ENCODE measurements at regions not wholly inside any gene's neighbourhood (a gene's known extent, or its start where the extent isn't known, plus 50 kb on each side); places are given as distances from the start of the nearest gene placed in this dataset.

- Histone ChIP-seq H3K36me3 (ENCODE audit: control insufficient read depth in 2 of 2, insufficient read depth in 2 of 2, low read length in 2 of 2) (no peaks in the 10 kb centered on the region), H3K27me3 (ENCODE audit: control insufficient read depth in 1 of 2, insufficient read depth in 2 of 2, low read length in 2 of 2) (no peaks in the 10 kb centered on the region), H3K4me1 (ENCODE audit: control insufficient read depth, insufficient read depth, low read length) (peaks cover 11% of the 10 kb centered on the region), H3K27ac (ENCODE audit: low read length) (no peak overlapping the region), H3K4me3 (ENCODE audit: low read length in 2 of 2) (no peak overlapping the region), H3K9me3 (ENCODE audit: control insufficient read depth in 2 of 2, low read length in 2 of 2) (no peaks in the 10 kb centered on the region), H3K9ac (ENCODE audit: low read length in 2 of 2) (no peak overlapping the region)
These were observed 165.9 kb upstream of the KLF7 start for GRCh38 chr2:207331674-207332073.

- no peaks in the 10 kb centered on the region for H3K27me3 ChIP-seq (ENCODE audit: control insufficient read depth in 1 of 2, insufficient read depth in 2 of 2, low read length in 2 of 2)
- no peak overlapping the region for H3K27ac ChIP-seq (ENCODE audit: low read length)
- H3K4me1 ChIP-seq (ENCODE audit: control insufficient read depth, insufficient read depth, low read length): peaks cover 11% of the 10 kb centered on the region
- no peaks in the 10 kb centered on the region for H3K36me3 ChIP-seq (ENCODE audit: control insufficient read depth in 2 of 2, insufficient read depth in 2 of 2, low read length in 2 of 2)
- no peaks in the 10 kb centered on the region for H3K9me3 ChIP-seq (ENCODE audit: control insufficient read depth in 2 of 2, low read length in 2 of 2)
- H3K4me3 ChIP-seq (ENCODE audit: low read length in 2 of 2): no peak overlapping the region
- H3K9ac ChIP-seq (ENCODE audit: low read length in 2 of 2): no peak overlapping the region
These were observed 166.9 kb upstream of the KLF7 start for GRCh38 chr2:207332480-207333212.

DNA sequence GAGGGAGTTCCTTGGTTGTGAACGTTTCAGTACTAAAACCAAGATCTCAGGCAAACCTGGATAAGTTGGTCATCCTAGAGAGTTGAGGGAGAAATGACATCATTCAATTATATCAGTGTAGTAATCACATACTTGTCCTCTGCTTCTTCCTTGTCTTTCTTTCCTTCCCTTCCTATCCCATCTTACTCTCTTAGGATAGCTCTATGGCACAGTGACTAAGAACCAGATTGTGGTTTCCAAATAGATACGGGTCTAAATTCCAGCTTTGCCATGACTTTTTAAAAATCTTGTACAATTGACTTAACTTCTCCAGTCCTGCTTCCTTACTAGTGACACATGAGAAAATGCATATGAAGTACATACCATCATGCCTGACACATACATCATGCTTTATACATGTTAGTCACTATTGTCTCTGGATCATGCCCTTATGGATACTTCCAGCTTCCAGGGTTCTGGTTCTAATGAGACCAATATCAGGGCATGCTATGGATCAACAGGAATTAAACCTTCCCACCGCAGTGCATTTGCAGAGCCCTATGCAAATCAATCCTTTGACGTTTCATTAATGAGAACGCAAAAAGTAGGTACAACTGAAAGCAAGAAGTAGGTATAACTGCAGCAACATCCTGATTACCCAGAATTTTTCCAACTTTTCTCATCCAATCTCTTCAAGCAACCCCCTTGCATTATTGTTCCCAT lies 168.0 kb upstream of the KLF7 start:
- Histone ChIP-seq H3K36me3 (ENCODE audit: control insufficient read depth in 2 of 2, insufficient read depth in 2 of 2, low read length in 2 of 2) (no peaks in the 10 kb centered on the region), H3K27ac (ENCODE audit: low read length) (peak overlapping the region; percentile 85), H3K4me3 (ENCODE audit: low read length in 2 of 2) (no peak overlapping the region), H3K9me3 (ENCODE audit: control insufficient read depth in 2 of 2, low read length in 2 of 2) (no peaks in the 10 kb centered on the region), H3K27me3 (ENCODE audit: control insufficient read depth in 1 of 2, insufficient read depth in 2 of 2, low read length in 2 of 2) (no peaks in the 10 kb centered on the region), H3K4me1 (ENCODE audit: control insufficient read depth, insufficient read depth, low read length) (peaks cover 11% of the 10 kb centered on the region), H3K9ac (ENCODE audit: low read length in 2 of 2) (peak overlapping the region in 1 of 2 donors; percentile 66)

GRCh38 chr2:207334301-207334623 lies 168.5 kb upstream of the KLF7 start:
- Histone ChIP-seq H3K27ac (ENCODE audit: low read length) (peak overlapping the region; percentile 85), H3K36me3 (ENCODE audit: control insufficient read depth in 2 of 2, insufficient read depth in 2 of 2, low read length in 2 of 2) (no peaks in the 10 kb centered on the region), H3K9me3 (ENCODE audit: control insufficient read depth in 2 of 2, low read length in 2 of 2) (no peaks in the 10 kb centered on the region), H3K27me3 (ENCODE audit: control insufficient read depth in 1 of 2, insufficient read depth in 2 of 2, low read length in 2 of 2) (no peaks in the 10 kb centered on the region), H3K9ac (ENCODE audit: low read length in 2 of 2) (peak overlapping the region; percentile 63 to 66), H3K4me1 (ENCODE audit: control insufficient read depth, insufficient read depth, low read length) (peaks cover 11% of the 10 kb centered on the region), H3K4me3 (ENCODE audit: low read length in 2 of 2) (peak overlapping the region; percentile 29 to 68)

- peak overlapping the region; percentile 63 to 66 for H3K9ac ChIP-seq (ENCODE audit: low read length in 2 of 2)
These were observed 169.1 kb upstream of the KLF7 start for GRCh38 chr2:207334624-207335371.

GRCh38 chr2:207337234-207338219 lies 171.8 kb upstream of the KLF7 start:
- Histone ChIP-seq H3K27ac (ENCODE audit: low read length) (no peak overlapping the region), H3K4me1 (ENCODE audit: control insufficient read depth, insufficient read depth, low read length) (peaks cover 11% of the 10 kb centered on the region), H3K9ac (ENCODE audit: low read length in 2 of 2) (no peak overlapping the region), H3K4me3 (ENCODE audit: low read length in 2 of 2) (no peak overlapping the region), H3K27me3 (ENCODE audit: control insufficient read depth in 1 of 2, insufficient read depth in 2 of 2, low read length in 2 of 2) (no peaks in the 10 kb centered on the region), H3K9me3 (ENCODE audit: control insufficient read depth in 2 of 2, low read length in 2 of 2) (no peaks in the 10 kb centered on the region), H3K36me3 (ENCODE audit: control insufficient read depth in 2 of 2, insufficient read depth in 2 of 2, low read length in 2 of 2) (no peaks in the 10 kb centered on the region)

More at GRCh38 chr2:207334624-207335371, 169.1 kb upstream of the KLF7 start:
- H3K27me3 ChIP-seq (ENCODE audit: control insufficient read depth in 1 of 2, insufficient read depth in 2 of 2, low read length in 2 of 2): no peaks in the 10 kb centered on the region
- no peaks in the 10 kb centered on the region for H3K36me3 ChIP-seq (ENCODE audit: control insufficient read depth in 2 of 2, insufficient read depth in 2 of 2, low read length in 2 of 2)
- H3K4me3 ChIP-seq (ENCODE audit: low read length in 2 of 2): peak overlapping the region; percentile 29 to 68
- H3K9me3 ChIP-seq (ENCODE audit: control insufficient read depth in 2 of 2, low read length in 2 of 2): no peaks in the 10 kb centered on the region
- H3K4me1 ChIP-seq (ENCODE audit: control insufficient read depth, insufficient read depth, low read length): peaks cover 11% of the 10 kb centered on the region
- peak overlapping the region; percentile 85 for H3K27ac ChIP-seq (ENCODE audit: low read length)

DNA sequence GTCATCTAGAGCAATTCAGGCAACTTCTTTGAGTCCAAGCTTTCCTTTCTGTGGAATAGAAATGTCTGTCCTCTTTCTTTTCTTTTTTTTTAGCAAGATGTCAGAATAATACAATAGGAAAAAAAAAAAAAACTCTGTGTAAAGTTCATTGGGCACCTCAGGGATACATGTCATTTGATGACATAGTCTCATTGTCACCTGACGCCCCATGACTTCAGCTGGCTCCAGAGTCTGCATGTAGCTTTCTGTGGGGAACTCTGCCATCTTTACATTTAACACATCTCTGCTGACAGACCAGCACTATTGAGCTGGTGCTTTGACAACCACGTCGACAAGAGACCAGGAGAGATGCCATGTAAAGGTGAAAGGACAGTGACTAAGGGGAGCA lies 172.5 kb upstream of the KLF7 start:
- Histone ChIP-seq H3K27ac (ENCODE audit: low read length) (no peak overlapping the region), H3K27me3 (ENCODE audit: control insufficient read depth in 1 of 2, insufficient read depth in 2 of 2, low read length in 2 of 2) (no peaks in the 10 kb centered on the region), H3K4me1 (ENCODE audit: control insufficient read depth, insufficient read depth, low read length) (peaks cover 11% of the 10 kb centered on the region)

GRCh38 chr2:207338610-207339009 lies 172.9 kb upstream of the KLF7 start:
- H3K9me3 ChIP-seq (ENCODE audit: control insufficient read depth in 2 of 2, low read length in 2 of 2): no peaks in the 10 kb centered on the region
- no peak overlapping the region for H3K9ac ChIP-seq (ENCODE audit: low read length in 2 of 2)
- H3K4me1 ChIP-seq (ENCODE audit: control insufficient read depth, insufficient read depth, low read length): peaks cover 11% of the 10 kb centered on the region
- no peak overlapping the region for H3K27ac ChIP-seq (ENCODE audit: low read length)
- H3K36me3 ChIP-seq (ENCODE audit: control insufficient read depth in 2 of 2, insufficient read depth in 2 of 2, low read length in 2 of 2): no peaks in the 10 kb centered on the region
- no peak overlapping the region for H3K4me3 ChIP-seq (ENCODE audit: low read length in 2 of 2)
- no peaks in the 10 kb centered on the region for H3K27me3 ChIP-seq (ENCODE audit: control insufficient read depth in 1 of 2, insufficient read depth in 2 of 2, low read length in 2 of 2)

More for the DNA sequence above, 172.5 kb upstream of the KLF7 start:
- no peak overlapping the region for H3K9ac ChIP-seq (ENCODE audit: low read length in 2 of 2)
- no peaks in the 10 kb centered on the region for H3K36me3 ChIP-seq (ENCODE audit: control insufficient read depth in 2 of 2, insufficient read depth in 2 of 2, low read length in 2 of 2)
- no peaks in the 10 kb centered on the region for H3K9me3 ChIP-seq (ENCODE audit: control insufficient read depth in 2 of 2, low read length in 2 of 2)
- H3K4me3 ChIP-seq (ENCODE audit: low read length in 2 of 2): no peak overlapping the region

DNA sequence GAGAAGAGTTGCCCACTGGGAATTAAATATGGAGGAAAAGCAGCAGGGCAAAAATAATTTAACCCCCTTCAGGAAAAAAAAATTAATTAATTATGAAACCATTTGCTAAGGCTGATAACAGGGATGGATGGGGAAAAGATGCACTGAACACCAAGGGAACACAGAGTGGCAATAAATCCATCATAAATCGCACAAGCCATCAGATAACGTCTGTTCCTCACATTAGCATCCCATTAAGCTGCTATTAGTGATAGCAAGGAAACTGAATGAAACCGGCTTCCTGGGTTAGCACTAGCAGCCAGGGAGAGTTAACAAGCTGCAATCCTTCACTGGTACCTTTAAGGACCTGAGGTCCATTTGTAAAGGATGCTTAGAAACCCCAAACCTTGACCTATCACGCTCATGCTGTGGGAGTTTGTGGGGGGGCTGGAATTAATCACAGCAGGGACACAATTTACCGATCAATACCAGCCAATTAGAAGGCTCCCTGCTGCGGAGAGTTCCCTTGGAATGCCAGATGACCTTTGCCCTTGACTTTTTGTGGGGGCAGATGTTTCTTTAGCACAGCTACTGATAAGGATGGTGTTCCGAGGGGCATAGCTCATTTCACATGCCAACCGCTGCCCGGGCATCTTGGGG lies 175.5 kb upstream of the KLF7 start:
- Histone ChIP-seq H3K9ac (ENCODE audit: low read length in 2 of 2) (no peak overlapping the region), H3K4me1 (ENCODE audit: control insufficient read depth, insufficient read depth, low read length) (no peaks in the 10 kb centered on the region), H3K9me3 (ENCODE audit: control insufficient read depth in 2 of 2, low read length in 2 of 2) (no peaks in the 10 kb centered on the region), H3K36me3 (ENCODE audit: control insufficient read depth in 2 of 2, insufficient read depth in 2 of 2, low read length in 2 of 2) (no peaks in the 10 kb centered on the region), H3K27me3 (ENCODE audit: control insufficient read depth in 1 of 2, insufficient read depth in 2 of 2, low read length in 2 of 2) (no peaks in the 10 kb centered on the region), H3K4me3 (ENCODE audit: low read length in 2 of 2) (no peak overlapping the region), H3K27ac (ENCODE audit: low read length) (no peak overlapping the region)

DNA sequence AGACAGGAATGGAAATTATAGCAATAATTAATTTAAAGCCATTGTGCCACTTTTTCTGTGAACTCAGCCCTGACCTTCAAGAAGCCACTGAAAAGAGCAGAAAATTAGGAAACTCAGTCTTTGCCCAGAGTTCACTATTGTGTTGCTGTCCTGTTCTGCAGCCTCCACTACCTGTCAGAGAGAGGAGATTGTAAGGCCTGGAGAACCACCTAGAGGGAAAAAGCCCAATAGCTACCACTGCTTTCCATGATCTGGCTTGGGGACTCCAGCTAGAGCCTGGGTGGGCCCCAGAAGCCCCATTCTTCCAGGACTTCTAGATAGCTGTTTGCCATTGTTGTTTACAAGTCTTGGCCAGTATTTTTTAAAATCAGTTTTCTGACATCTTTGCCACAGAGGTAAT lies 176.1 kb upstream of the KLF7 start:
- no peak overlapping the region for H3K4me3 ChIP-seq (ENCODE audit: low read length in 2 of 2)
- no peak overlapping the region for H3K9ac ChIP-seq (ENCODE audit: low read length in 2 of 2)
- no peak overlapping the region for H3K27ac ChIP-seq (ENCODE audit: low read length)
- no peaks in the 10 kb centered on the region for H3K9me3 ChIP-seq (ENCODE audit: control insufficient read depth in 2 of 2, low read length in 2 of 2)
- H3K36me3 ChIP-seq (ENCODE audit: control insufficient read depth in 2 of 2, insufficient read depth in 2 of 2, low read length in 2 of 2): no peaks in the 10 kb centered on the region
- H3K4me1 ChIP-seq (ENCODE audit: control insufficient read depth, insufficient read depth, low read length): no peaks in the 10 kb centered on the region
- H3K27me3 ChIP-seq (ENCODE audit: control insufficient read depth in 1 of 2, insufficient read depth in 2 of 2, low read length in 2 of 2): no peaks in the 10 kb centered on the region
